HG03565 (cell line): ENCODE measurements at regions not wholly inside any gene's neighbourhood (a gene's known extent, or its start where the extent isn't known, plus 50 kb on each side); places are given as distances from the start of the nearest gene placed in this dataset.

Source experiments
- ATAC-seq: cut with Tn5 transposase; IDR thresholded peaks from one replicate; pipeline ENCODE4 v1.9.1; 2021; ENCODE audit warnings: mild to moderate bottlenecking, moderate library complexity; ENCODE audit not compliant: unreplicated experiment

DNA sequence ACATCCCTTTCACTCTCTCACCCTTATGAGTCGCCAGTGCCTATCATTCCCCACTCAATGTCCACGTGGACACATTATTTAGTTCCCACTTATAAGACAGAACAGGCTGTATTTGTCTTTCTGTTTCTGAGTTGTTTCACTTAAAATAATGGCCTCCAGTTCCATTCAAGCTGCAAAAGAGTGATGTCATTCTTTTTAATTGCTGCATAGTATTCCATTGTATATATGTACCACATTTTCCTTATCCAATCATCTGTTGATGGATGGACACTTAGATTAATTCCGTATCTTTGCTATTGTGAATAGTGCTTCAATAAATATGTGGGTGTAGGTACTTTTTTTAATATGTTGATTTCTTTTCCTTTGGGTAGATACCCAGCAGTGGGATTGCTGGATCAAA lies 79.1 kb downstream of the ZNF365 start:
- ATAC-seq, result no peak

DNA sequence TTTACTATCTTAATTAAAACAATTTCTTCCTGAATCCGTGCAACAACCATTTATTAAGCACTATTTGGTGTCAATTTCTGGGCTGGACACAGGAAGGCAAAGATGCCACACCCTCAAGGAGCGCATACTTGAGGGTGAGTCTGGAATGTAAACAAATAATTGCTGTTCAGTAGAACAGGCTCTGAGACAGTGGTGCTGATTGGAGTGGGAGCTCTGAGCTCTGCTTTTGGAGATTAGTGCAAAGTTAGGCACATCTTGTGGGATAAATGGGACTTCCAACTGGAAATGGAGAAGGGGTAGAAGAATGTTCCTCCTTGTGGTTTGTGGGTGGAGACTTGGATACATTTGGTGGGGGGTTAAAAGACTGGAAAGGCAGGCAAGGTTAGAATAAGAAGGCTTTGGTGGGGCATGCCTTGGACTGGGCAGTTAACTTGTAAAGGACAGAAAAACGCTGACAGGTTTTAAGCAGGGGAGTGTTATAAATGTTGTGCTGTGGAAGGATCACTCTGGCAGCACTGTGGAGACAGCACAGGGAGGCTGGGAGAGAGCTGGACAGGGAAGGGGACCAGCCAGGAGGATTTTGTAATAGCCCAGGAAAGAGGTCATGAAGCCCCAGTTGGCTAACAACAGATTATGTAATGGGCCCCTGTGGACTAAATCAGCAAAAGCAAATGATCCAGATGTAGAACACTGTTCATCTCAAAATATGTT lies 80.7 kb downstream of the ZNF365 start:
- no peak for ATAC-seq

DNA sequence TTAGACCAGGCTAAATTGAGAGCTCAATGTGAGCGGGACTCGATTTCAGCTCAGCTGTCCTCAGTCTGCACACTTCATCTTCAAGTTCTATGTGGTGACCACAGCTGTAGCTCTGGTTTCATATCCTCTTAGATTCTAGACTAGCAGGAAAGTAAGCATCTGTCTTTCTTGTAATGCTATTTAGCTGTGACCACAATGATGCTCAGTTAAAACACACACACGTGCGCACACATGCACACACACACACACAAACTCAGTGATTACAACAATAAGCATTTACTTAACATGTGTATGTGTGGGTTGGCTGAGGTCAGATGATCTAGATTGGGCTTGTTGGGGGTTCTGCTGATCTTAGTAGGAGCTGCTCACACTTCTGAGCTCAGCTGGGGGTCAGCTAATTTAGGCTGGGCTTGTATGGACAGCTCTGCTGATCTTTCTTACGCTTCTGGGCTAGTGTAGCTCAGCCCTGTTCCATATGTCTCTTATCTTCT lies 82.5 kb downstream of the ZNF365 start:
- peak; percentile 98 for ATAC-seq

DNA sequence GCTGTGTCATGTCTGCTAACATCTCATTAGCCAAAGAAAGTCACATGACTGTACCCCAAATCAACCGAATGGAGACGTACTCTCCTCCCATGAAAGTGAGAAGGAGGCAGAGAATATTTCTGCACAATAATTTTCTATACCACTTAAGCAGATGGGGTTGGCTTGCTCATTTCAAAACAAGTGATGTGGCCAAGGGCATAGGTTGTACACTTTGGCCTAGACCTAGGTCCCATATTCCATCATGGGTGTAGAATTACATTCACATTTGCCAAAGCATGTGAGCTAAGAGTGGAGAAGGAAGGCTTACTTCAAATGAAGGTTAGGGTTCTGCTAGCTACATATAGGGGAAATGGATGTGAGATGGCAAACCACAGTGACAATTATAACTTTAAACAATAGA lies 83.0 kb downstream of the ZNF365 start:
- no peak for ATAC-seq

DNA sequence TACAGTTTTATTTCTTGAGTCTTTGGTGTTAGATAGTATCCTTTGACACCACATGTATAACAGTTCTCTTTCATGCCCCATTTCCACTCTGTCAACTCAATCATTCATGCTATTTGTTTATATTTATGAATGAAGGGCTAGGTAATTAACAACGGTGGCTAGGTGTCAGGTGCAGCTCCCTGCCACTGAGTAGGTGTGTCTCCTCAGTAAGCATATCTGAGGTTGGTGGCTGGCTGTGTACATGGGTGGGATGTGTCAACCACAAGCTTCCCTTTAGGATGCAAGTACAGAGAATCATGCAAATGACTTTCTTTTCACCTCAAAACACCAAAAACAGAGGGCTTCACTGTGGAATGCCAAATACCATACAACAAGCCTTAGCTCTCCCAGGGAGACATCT lies 83.4 kb downstream of the ZNF365 start:
- no peak for ATAC-seq

DNA sequence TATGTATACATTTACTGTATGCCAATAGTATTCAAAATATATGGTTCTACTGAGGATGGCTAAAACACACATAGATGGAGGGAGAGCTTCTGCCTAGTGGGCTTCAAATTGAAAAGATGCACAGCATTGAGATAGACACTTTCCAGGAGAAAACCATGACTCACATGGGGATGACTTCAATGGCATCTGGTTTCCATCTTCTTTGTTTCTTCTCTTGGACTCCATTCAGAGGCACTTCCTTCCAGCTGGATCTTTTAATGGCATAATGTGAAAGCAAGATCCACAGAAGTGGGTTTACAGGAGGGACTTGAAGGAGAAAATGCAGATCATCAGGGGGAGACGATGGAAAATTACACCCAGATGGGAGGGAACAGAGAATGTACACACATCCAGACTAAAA lies 84.9 kb downstream of the ZNF365 start:
- ATAC-seq, result no peak

DNA sequence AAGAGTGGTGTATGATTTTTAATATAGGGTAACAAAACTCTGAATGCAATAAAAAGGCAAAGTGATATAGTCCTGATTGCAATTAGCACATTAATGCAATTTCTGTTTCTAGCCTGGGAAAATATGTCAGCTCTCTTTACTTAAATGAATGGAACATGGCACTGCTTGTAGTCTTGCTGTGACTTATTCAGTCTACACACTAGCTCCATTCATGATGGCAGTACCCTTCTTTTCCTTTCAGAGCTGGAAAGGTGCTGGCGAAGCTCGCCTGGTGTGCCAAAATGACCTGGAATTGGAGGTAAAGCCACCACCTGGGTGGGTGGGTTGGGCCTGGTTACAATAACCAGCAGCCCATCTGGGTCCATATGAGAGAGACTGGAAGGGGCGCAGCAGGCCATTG lies 85.3 kb downstream of the ZNF365 start:
- no peak for ATAC-seq

DNA sequence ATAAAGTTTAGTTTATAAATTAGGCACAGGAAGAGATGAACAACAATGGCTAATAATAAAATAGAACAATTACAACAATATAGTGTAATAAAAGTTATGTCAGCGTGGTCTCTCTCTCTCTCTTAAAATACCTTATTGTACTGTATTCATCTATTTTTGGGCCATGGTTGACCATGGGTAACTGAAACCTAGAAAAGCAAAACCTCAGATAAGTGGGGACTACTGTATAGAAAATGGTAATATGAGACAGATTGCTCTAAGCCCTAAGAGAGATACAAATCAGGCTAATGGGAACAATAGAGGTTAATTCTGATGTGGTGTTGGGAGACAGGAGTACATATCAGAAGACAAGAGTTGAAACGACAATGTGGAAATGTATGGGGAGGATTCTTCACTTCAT lies 86.2 kb downstream of the ZNF365 start:
- ATAC-seq, result no peak

DNA sequence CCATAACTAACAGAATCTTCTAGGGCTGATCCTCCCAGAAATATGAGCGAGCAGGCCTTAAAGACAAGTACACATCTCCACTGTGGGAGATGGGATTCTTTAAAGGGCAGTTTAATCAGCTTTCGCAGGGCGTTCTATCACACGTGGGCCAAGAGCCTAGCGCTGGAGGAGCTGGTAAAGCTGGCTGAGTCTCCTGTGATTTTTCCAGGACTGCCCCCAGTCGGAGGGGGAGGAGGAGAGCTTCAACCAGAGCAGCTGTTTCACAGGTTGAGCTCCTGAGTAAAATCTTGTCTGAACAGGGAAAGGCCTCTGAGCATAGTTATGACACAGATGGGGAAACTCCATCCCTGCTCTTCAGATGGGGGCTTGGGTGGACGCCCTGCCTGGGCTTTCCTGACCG lies 87.0 kb downstream of the ZNF365 start:
- no peak for ATAC-seq

DNA sequence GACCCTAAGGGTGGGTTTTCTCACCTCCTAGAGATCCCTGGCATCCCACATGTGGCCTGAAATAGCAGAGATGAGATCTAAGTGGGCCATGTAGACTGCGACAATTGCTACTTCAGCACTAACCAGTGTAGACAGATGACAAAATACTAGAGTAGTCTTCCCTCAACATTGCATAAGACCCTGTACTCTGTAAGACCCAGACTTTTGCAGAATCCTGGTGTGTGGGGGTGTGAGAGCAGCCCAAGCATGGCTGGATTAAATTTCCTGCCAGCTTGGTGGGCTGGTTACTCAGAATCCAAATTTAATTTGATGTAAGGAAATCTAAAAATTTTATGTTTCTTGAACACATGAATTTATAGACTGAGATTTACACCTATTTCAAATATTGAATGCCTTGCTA lies 88.3 kb downstream of the ZNF365 start:
- no peak for ATAC-seq

DNA sequence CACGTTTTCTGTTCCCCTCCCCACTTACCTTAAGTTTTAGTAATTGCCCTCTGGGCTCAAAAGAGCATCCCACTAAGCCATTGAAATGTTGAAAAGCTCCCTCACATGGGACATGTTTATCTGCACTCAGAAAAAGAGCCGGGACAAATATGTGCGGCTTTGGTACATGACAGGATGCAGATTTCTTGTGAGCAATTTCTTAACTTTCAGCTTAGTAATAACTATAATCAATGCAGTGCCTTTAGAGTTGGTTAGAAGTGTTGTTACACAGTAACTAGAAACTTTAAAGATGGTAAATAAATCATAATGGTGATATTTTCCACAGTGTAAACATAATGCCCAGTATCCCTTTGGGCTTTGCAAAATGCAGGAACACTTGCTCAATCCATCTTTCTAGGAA lies 89.2 kb downstream of the ZNF365 start:
- ATAC-seq, result no peak

DNA sequence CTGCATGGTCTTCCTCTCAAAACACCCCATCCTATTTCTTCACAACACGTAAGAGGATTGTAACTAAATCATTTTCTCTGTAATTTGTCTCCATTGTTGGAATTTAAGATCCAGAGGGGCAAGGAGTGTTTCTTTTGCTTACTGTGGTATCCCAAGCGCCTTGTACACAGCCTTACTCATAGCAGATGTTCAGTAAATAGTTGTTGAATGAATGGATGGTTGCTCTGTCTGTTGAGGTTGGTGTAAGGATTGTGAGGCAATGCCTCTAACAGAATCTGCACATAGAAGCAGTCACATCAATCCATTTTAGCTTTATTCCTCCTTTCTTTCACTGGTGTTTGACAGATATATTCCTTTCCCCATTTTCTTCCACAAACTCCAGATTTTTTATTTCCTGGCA lies 90.1 kb downstream of the ZNF365 start:
- no peak for ATAC-seq

DNA sequence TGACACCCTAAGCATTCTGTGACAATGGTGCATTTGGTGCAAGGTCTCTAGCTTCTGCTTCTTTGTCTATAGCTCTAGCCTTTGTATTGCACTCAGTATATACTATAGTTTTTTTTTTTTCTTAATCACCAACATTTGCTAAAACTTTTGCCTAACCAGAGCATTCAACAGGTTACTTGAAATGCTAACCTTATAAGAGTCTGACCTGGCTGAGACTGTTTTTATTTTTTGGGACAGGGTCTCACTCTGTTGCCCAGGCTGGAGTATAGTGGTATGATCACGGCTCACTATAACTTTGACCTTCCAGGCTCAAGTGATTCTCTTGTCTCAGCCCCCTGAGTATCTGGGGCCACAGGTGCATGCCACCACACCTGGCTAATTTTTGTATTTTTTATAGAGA lies 92.4 kb downstream of the ZNF365 start:
- no peak for ATAC-seq

DNA sequence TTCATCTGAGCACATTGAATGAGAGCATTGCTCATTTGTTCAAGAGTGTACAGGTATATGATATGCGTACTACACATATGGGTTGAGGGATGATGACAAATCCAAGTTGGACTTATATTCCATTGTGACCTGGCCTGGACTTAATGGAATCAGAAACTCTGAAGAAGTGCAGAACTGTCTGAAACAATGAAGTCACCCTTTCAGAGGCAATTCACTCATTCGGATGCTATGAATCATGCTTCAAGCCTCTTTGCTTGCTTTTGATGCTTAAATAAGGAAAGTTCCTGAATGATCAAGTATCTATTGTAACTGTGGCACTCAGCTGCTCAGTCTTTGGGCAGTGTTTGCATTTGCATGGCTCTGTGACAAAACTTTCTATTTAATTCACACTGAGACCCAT lies 93.4 kb downstream of the ZNF365 start:
- ATAC-seq, result no peak

DNA sequence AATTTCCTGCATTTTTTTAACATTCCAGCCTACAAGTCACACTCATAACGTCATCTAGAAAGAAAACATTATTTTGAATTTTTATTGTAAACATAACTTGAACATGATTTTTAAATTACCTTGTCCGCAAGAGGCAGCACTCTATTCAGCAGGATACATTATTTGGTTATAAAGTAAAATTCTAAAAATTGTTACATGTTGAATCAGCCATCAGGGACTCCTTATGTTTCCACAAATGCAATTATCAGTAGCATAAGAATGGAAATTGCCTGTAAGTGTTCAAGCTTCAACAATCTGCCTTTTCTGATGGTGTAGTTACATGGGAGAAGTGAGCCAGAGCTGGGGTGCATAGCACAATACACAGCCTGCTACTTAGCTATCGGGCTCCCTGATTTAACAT lies 97.5 kb downstream of the ZNF365 start:
- ATAC-seq, result no peak

DNA sequence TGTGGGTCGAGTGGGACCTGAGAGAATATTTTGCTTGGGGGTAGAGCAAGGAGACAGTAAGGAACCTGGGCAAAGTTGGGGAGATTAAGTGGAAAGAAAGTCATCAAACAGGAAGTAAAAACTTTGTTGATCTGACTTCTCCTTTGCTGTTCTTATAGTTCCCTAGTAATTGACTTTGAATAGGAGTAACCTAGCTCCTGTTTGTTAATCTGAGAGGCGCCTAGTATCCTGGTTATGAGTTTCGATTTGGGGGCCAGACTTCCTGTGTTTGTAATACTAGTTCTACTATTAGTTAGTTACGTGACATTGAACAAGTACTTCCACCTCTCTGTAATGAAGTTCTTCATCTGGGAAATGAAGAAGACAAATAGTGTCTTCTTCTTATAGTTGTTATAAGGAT lies 99.1 kb downstream of the ZNF365 start:
- ATAC-seq, result no peak

DNA sequence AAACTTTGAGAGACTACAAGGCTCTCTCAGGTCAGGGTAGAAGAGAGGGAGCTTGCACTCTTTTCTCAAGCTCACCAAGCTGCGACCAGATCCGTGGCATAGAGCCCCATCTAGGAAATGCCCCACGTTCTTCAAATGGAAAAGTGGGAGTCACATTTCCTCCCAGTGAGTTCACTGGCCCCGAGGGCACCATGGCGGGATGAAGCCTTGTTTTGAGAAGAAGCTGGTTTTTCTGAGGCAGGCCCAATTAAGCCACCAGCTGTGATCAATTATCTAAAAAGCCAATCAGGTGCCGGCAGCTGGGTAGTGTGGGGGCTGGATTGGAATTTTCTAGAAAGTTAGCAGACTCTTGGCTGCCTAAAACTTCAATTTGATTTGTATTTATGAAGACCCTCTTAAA lies 101.4 kb downstream of the ZNF365 start:
- no peak for ATAC-seq

DNA sequence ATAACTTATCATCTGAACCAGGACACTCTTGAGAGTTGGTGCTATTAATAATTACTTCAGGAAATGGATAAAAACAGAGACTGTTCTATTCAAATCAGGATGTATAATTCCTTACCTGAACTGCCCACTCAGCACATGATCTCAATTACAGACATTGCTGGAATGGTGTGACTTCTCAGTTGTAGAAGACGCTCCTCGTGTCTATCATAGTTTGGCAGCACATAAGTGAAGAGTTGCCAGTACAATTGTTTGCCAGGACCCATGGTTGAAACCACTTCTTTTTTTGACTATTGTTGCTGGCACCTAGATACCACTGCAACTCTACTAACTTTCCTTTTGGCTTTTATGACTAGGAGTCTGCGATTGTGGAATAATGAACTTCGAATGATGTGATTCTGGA lies 105.4 kb downstream of the ZNF365 start:
- no peak for ATAC-seq

DNA sequence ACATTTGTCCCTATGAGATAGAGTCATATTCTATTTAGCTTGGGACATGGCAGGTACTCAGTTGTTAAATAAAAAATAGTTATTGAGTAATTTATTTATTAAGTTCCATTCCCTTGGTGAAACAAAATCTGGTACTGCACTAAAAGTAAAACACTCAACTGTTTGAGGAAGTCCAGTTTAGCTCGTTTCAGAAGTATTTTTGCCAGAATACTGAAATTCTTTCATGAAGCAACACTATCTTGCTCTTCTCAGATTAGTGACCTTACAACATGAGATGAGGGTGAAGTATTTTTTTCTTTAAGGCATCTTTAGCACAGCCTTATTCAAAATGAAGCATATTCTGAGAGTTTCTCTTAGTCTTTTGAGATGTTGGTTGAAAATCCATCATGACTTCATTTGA lies 106.0 kb downstream of the ZNF365 start:
- ATAC-seq, result no peak

DNA sequence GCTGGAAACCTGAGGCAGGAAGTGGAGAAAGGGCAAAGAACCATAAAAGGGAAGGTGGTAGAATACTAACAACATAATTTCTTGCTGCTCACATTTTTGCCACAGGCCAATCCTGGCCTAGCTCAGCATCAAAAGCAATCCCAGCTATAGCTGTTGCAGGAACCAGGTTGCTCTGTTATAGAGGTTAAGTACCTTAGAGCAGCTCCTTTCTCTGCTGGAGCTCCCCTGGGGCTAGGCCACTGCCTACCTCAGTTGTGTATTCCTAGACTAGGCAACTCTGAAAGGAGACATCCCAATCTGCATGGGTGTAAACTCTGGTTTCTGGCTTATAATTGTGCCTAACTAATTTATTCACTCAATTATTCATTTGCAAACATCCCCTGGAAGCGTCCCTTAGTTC lies 108.4 kb downstream of the ZNF365 start:
- no peak for ATAC-seq

DNA sequence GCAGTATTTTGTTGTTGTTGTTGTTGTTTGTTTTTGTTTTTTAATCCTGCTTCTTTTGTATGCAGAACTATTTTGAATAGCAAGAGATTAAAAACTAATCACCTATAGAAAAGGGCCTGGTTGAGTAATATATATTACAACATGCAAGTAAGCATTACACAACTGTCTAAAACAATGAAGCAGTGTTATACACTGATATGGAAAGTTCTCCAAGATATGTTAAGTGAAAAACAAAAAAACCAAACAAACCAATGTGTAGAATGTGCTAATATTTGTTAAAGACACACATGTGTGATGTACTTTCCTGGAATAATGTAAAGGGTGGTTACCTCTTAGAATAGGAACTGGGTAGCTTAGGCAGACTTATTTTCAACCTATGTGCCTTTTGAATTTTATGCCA lies 117.4 kb downstream of the ZNF365 start:
- ATAC-seq, result no peak

DNA sequence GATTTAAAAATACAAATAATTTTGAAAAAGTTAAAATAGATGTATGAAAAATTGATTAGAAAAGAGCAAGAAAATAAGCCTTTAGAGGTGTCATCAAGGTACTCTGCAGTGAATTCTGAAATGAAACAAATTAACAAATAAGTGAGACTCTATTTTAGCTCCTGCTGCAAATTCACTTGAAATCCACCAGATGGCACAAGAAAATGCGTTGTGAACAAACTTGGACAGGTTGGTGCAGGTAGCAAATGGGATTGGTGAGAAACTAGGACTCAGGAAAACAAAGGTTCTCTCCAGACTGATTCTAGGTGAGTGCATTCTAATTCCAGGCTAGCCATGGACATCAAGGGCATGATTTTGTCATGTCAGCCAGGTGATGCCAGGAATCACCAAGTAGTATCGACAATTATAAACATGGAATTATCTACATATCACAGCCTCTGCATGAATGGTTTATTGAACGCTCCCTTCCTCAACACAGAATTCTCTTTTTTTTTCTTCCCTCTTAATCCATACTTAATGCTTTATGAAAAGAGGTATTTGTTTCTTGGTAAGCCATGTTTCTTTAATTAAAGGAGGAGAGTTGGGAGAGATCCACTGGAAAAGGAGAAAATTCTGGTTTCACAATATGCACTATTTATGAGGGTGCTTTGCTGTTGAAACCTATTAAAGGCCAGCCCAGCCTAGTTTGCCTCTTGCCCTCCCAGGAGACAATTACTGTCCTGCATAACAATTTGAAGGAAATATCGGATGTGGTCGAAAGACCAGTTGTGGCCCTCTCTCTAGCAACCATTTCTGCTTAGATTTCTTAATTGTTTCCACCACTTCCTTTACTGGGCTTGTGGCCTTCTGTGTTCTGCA lies 118.1 kb downstream of the ZNF365 start:
- ATAC-seq, result no peak

DNA sequence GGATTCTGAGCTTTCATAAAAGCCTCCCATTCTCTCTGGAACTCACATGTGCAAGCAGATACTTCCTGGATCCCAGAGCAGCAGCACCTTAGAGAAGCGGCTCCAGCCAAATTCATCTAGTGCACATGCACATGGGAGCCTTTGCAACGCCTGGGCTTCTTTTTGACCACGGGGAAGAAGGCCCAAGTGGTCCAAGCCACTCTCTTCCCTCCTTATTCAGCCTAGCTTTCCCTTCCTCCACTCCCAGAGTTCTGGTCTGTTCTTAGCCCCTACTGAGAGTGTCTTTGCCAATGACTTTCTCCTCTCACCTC lies 118.7 kb downstream of the ZNF365 start:
- no peak for ATAC-seq
